H9 (cell line): ENCODE measurements at regions not wholly inside any gene's neighbourhood (a gene's known extent, or its start where the extent isn't known, plus 50 kb on each side); places are given as distances from the start of the nearest gene placed in this dataset.

Experiments used
- DNase-seq: peaks from one replicate; pipeline ENCODE4 v3.0.0-alpha.2; 2017
- H2AFZ ChIP-seq: one replicate; pipeline ENCODE4 v1.6.1; 2013; ENCODE audit warnings: mild to moderate bottlenecking, low read length, control low read depth, moderate library complexity
- H2AK5ac ChIP-seq: 2 replicates; pipeline ENCODE4 v1.6.1; 2013; ENCODE audit warnings: low read length, control low read depth, mixed read lengths; ENCODE audit not compliant: insufficient read length
- H2BK120ac ChIP-seq: one replicate; pipeline ENCODE4 v1.6.1; 2013; ENCODE audit warnings: low read depth, mild to moderate bottlenecking, low read length, control low read depth, inconsistent platforms; ENCODE audit not compliant: poor library complexity, severe bottlenecking
- H2BK12ac ChIP-seq: 2 replicates; pipeline ENCODE4 v1.6.1; 2013; ENCODE audit warnings: low read length, control low read depth, mixed read lengths, low read depth; ENCODE audit not compliant: insufficient read length
- H2BK15ac ChIP-seq: 2 replicates; pipeline ENCODE4 v1.6.1; 2013; ENCODE audit warnings: low read depth, low read length, control low read depth
- H2BK20ac ChIP-seq: one replicate; pipeline ENCODE4 v1.6.1; 2013; ENCODE audit warnings: low read depth, mild to moderate bottlenecking, low read length, control low read depth, inconsistent platforms; ENCODE audit not compliant: poor library complexity, severe bottlenecking
- H2BK5ac ChIP-seq: 2 replicates; pipeline ENCODE4 v1.6.1; 2013; ENCODE audit warnings: low read length, control low read depth, mixed read lengths; ENCODE audit not compliant: insufficient read length
- H3K14ac ChIP-seq: 2 replicates; pipeline ENCODE4 v1.6.1; 2013; ENCODE audit warnings: low read length, control low read depth; ENCODE audit not compliant: insufficient read depth
- H3K18ac ChIP-seq: 2 replicates; pipeline ENCODE4 v1.6.1; 2013; ENCODE audit warnings: low read depth, mild to moderate bottlenecking, mixed read lengths, low read length, control low read depth; ENCODE audit not compliant: insufficient read length
- H3K23ac ChIP-seq: 2 replicates; pipeline ENCODE4 v1.6.1; 2013; ENCODE audit warnings: low read length, control low read depth, mixed read lengths, low read depth; ENCODE audit not compliant: insufficient read length
- H3K23me2 ChIP-seq: 2 replicates; pipeline ENCODE4 v1.6.1; 2013; ENCODE audit warnings: low read depth, mild to moderate bottlenecking, mixed read lengths, low read length, control low read depth; ENCODE audit not compliant: insufficient read length, poor library complexity, severe bottlenecking
- H3K27ac ChIP-seq: 2 replicates; pipeline ENCODE4 v1.5.1; 2013; ENCODE audit warnings: low read length, control low read depth, mixed read lengths, low read depth; ENCODE audit not compliant: insufficient read length
- H3K27me3 ChIP-seq: 2 replicates; pipeline ENCODE4 v1.6.1; 2013; ENCODE audit warnings: low read length, control low read depth, inconsistent platforms; ENCODE audit not compliant: insufficient read depth
- H3K4ac ChIP-seq: 2 replicates; pipeline ENCODE4 v1.6.1; 2013; ENCODE audit warnings: low read depth, mild to moderate bottlenecking, control low read depth, inconsistent platforms, low read length, moderate library complexity
- H3K4me1 ChIP-seq: 2 replicates; pipeline ENCODE4 v1.6.1; 2013; ENCODE audit warnings: low read length, control low read depth, inconsistent platforms; ENCODE audit not compliant: insufficient read depth
- H3K4me2 ChIP-seq: 2 replicates; pipeline ENCODE4 v1.6.1; 2013; ENCODE audit warnings: low read length, control low read depth, mixed read lengths; ENCODE audit not compliant: insufficient read length, insufficient read depth
- H3K56ac ChIP-seq: 2 replicates; pipeline ENCODE4 v1.6.1; 2013; ENCODE audit warnings: low read depth, mild to moderate bottlenecking, mixed read lengths, low read length, control low read depth; ENCODE audit not compliant: insufficient read length
- H3K79me1 ChIP-seq: 2 replicates; pipeline ENCODE4 v1.6.1; 2013; ENCODE audit warnings: low read depth, mild to moderate bottlenecking, moderate library complexity, low read length, control low read depth, inconsistent platforms; ENCODE audit not compliant: insufficient read depth, poor library complexity, severe bottlenecking
- H3K79me2 ChIP-seq: 2 replicates; pipeline ENCODE4 v1.6.1; 2013; ENCODE audit warnings: low read length, control low read depth, inconsistent platforms; ENCODE audit not compliant: insufficient read depth
- H3K9ac ChIP-seq: 2 replicates; pipeline ENCODE4 v1.6.1; 2013; ENCODE audit warnings: low read length, control low read depth, mixed read lengths; ENCODE audit not compliant: insufficient read length; ENCODE audit errors: extremely low read depth
- H3K9me3 ChIP-seq: one replicate; pipeline ENCODE4 v1.6.1; 2013; ENCODE audit warnings: low read depth, low read length, inconsistent platforms; ENCODE audit not compliant: control insufficient read depth
- H3T11ph ChIP-seq: one replicate; pipeline ENCODE4 v1.6.1; 2013; ENCODE audit warnings: mild to moderate bottlenecking, low read length, control low read depth, inconsistent platforms
- H4K20me1 ChIP-seq: one replicate; pipeline ENCODE4 v1.6.1; 2013; ENCODE audit not compliant: control insufficient read depth, insufficient read length, insufficient read depth
- H4K5ac ChIP-seq: 2 replicates; pipeline ENCODE4 v1.6.1; 2013; ENCODE audit warnings: low read depth, mild to moderate bottlenecking, mixed read lengths, low read length, control low read depth; ENCODE audit not compliant: insufficient read length
- H4K8ac ChIP-seq: replicated peaks from 2 replicates; pipeline ENCODE4 v1.6.1; 2013; ENCODE audit warnings: low read length, control low read depth, mixed read lengths, low read depth; ENCODE audit not compliant: insufficient read length
- H4K91ac ChIP-seq: 2 replicates; pipeline ENCODE4 v1.6.1; 2013; ENCODE audit warnings: low read depth, mild to moderate bottlenecking, moderate library complexity, mixed read lengths, low read length, control low read depth; ENCODE audit not compliant: insufficient read length
- H3K27ac Mint-ChIP-seq, 3 experiments: 2 replicates in 2 of 3; 3 replicates in 1 of 3; pipeline ENCODE4 v1.8.0; 2020 to 2021; ENCODE audit warnings: mixed read lengths in 3 of 3, mild to moderate bottlenecking in 1 of 3, moderate library complexity in 1 of 3
- H3K27me3 Mint-ChIP-seq: 2 replicates; pipeline ENCODE4 v1.8.0; 2021; ENCODE audit warnings: low read depth, mild to moderate bottlenecking, moderate library complexity, mixed read lengths
- H3K36me3 Mint-ChIP-seq, 3 experiments: 2 replicates in 2 of 3; 3 replicates in 1 of 3; pipeline ENCODE4 v1.8.0; 2020 to 2021; ENCODE audit warnings: low read depth in 3 of 3, mixed read lengths in 3 of 3; ENCODE audit not compliant: insufficient read depth in 1 of 3
- H3K4me1 Mint-ChIP-seq, 2 experiments: 2 replicates each; pipeline ENCODE4 v1.8.0; 2020; ENCODE audit warnings: mixed read lengths in 2 of 2
- H3K4me3 Mint-ChIP-seq, 2 experiments: 2 replicates in 1 of 2; 3 replicates in 1 of 2; pipeline ENCODE4 v1.8.0; 2020 to 2021; ENCODE audit warnings: mild to moderate bottlenecking in 2 of 2, mixed read lengths in 2 of 2, moderate library complexity in 1 of 2
- H3K9me3 Mint-ChIP-seq, 2 experiments: 2 replicates in 1 of 2; 3 replicates in 1 of 2; pipeline ENCODE4 v1.8.0; 2020; ENCODE audit warnings: mild to moderate bottlenecking in 2 of 2, mixed read lengths in 2 of 2, moderate library complexity in 1 of 2
- WGBS: extraction: QIAGEN DNeasy Blood & Tissue Kit; methylation state at CpG from one replicate; pipeline ENCODE4 v1.1.7; 2013; ENCODE audit warnings: missing lambda C conversion rate, low lambda C conversion rate, mixed read lengths; ENCODE audit not compliant: insufficient read length; ENCODE audit errors: extremely low coverage; 5-methylcytosine and 5-hydroxymethylcytosine counted together
- TF ChIP-seq, protein P1 (sequence below): fragments of 200-600 bp; sonication (generic); conservative IDR thresholded peaks from 3 replicates; pipeline ENCODE4 v1.8.0; 2021; ENCODE audit warnings: antibody characterized with exemption, mild to moderate bottlenecking

DNA sequence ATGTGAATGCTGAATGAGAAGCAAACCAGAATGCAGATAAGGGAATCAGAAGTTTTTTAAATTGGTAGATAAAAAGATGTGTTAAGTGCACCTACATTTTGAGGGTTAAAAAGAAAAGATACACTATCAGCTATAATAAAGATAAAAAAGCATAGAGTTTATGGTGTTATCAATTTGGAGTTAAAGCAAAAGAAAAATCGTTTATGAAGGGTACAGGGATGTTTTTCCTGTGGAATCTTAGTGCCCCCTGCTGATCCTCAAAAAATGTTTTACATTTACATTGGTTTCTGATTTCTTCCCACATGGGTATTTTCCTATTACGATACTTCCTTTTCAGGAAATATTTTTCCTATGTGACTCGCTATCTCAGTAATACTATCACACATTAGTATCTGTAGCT lies 293.5 kb downstream of the MRPL39 start:
- no peak for DNase-seq
- Histone ChIP-seq H2AK5ac (no peak overlapping the region), H2BK120ac (no peak overlapping the region), H3K79me1 (no peaks in the 10 kb centered on the region), H2BK5ac (no peak overlapping the region), H3K23me2 (no peaks in the 10 kb centered on the region), H4K20me1 (no peaks in the 10 kb centered on the region), H3K18ac (no peak overlapping the region), H3K4ac (no peak overlapping the region), H2BK12ac (no peak overlapping the region), H3K14ac (no peak overlapping the region), H4K8ac (no peak overlapping the region), H2BK20ac (no peak overlapping the region), H3K9ac (no peak overlapping the region), H3T11ph (no peak overlapping the region), H3K27ac (no peak overlapping the region), H2BK15ac (no peak overlapping the region), H3K79me2 (no peaks in the 10 kb centered on the region), H3K4me2 (no peak overlapping the region), H3K4me1 (no peaks in the 10 kb centered on the region), H3K9me3 (no peaks in the 10 kb centered on the region), H3K27me3 (no peaks in the 10 kb centered on the region), H3K56ac (no peak overlapping the region), H3K23ac (no peak overlapping the region), H2AFZ (no peak overlapping the region), H4K91ac (no peak overlapping the region), H4K5ac (no peak overlapping the region)
- no CpG with 5 or more reads among the region's 3 CpGs for WGBS
- Mint-ChIP-seq H3K4me1 (no peaks in the 10 kb centered on the region; a peak in 1 of 4 replicates), H3K9me3 (peaks cover 0 to 3% of the 10 kb centered on the region in 2 experiments; a peak in 1 of 5 replicates), H3K27me3 (no peaks in the 10 kb centered on the region), H3K4me3 (no peak overlapping the region), H3K36me3 (no peaks in the 10 kb centered on the region; a peak in 1 of 7 replicates), H3K27ac (no peak overlapping the region)
- TF ChIP-seq, protein P1, sequence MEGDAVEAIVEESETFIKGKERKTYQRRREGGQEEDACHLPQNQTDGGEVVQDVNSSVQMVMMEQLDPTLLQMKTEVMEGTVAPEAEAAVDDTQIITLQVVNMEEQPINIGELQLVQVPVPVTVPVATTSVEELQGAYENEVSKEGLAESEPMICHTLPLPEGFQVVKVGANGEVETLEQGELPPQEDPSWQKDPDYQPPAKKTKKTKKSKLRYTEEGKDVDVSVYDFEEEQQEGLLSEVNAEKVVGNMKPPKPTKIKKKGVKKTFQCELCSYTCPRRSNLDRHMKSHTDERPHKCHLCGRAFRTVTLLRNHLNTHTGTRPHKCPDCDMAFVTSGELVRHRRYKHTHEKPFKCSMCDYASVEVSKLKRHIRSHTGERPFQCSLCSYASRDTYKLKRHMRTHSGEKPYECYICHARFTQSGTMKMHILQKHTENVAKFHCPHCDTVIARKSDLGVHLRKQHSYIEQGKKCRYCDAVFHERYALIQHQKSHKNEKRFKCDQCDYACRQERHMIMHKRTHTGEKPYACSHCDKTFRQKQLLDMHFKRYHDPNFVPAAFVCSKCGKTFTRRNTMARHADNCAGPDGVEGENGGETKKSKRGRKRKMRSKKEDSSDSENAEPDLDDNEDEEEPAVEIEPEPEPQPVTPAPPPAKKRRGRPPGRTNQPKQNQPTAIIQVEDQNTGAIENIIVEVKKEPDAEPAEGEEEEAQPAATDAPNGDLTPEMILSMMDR: peak; percentile 30; the same call in 1 of the 3 replicates
